ENCODE measurements at regions not wholly inside any gene's neighbourhood (a gene's known extent, or its start where the extent isn't known, plus 50 kb on each side); places are given as distances from the start of the nearest gene placed in this dataset.

DNA sequence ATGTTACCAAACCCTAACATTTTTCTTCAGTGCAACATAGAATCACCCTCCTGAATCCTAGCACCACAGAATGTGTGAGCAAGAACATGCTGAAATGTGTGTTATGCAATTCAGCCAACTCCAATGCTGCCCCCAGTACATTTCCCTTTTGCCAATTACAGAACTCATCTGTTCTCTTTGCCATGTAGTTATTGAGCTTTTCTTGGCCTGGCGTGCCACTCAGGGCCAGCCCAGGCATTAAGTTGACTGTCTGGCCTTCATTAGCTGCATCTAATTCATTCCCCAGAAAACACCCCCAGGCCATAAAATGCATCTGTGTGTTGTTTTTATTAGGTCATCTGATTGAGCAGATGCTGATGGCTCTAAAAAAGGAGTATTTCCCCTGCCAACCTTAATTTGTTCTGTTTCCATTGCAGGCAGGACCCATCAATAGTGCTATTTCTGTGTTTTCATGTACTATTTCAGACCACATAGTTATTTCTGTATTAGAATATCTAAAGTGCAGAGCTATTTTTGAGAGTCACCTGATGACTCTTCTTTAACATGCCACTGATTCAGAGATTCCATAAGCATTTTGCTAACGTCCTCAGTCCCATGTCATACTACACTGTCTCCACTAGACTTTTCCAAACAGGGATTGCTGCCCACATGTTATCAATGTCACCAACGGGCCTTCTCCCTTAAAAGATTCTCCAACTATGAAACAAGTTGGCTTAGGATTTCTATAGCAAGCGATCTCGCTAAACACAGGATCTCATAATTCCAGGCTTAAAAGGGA, 969.7 kb downstream of the CDH11 start:
- TF ChIP-seq, protein P1, sequence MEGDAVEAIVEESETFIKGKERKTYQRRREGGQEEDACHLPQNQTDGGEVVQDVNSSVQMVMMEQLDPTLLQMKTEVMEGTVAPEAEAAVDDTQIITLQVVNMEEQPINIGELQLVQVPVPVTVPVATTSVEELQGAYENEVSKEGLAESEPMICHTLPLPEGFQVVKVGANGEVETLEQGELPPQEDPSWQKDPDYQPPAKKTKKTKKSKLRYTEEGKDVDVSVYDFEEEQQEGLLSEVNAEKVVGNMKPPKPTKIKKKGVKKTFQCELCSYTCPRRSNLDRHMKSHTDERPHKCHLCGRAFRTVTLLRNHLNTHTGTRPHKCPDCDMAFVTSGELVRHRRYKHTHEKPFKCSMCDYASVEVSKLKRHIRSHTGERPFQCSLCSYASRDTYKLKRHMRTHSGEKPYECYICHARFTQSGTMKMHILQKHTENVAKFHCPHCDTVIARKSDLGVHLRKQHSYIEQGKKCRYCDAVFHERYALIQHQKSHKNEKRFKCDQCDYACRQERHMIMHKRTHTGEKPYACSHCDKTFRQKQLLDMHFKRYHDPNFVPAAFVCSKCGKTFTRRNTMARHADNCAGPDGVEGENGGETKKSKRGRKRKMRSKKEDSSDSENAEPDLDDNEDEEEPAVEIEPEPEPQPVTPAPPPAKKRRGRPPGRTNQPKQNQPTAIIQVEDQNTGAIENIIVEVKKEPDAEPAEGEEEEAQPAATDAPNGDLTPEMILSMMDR (IDR thresholded peaks at IDR 0.05; ENCODE audit: low read depth, low read length) = peak; percentile 39; the same call in 1 of the 2 replicates
- Histone ChIP-seq H3K36me3 (no peaks in the 10 kb centered on the region), H3K4me3 (ENCODE audit: low read depth, low read length) (no peak overlapping the region), H3K4me1 (peaks cover 25% of the 10 kb centered on the region), H3K27me3 (no peaks in the 10 kb centered on the region), H3K9me3 (no peaks in the 10 kb centered on the region; the same call in 1 of the 2 replicates)
- peak; percentile 87 for DNase-seq

DNA sequence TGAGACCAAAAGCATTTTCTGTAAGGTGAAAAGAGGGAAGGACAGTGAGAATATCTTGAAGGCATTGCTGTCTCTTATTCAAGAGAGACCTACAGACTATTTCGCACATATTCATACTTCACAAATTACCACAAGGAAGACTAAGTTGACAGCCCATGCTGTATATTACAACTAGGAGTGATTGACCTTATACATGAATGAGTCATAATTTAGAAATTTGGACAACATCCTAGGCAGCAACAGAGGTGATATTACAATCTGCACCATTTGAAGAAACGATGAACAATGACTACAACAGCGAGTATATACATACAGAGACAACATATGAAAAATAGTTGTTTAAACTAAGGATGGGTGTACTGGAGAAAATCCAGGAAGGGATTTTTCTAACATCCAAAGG, 971.7 kb downstream of the CDH11 start:
- DNase-seq = no peak
- peaks cover 25% of the 10 kb centered on the region for H3K4me1 ChIP-seq
- no peaks in the 10 kb centered on the region; the same call in 1 of the 2 replicates for H3K9me3 ChIP-seq

DNA sequence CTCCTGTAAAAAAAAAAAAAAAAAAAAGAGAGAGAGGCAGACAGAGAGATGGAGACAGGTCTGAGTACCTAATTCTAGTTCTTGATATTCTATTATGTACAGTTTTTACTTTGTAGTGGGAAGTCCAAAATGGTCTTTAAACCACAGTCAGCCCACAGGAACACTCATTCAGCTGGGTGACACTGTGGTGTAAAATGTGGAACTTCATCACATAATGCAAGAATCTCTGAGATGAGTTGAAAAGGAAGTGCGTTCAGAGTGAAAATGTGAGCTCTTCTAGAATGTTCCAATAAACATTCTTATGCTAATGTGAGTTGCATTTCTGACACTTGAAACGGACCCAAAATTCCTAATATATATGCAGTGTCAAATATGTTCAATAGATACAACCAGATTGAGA, 972.1 kb downstream of the CDH11 start:
- TF ChIP-seq, protein P1 (IDR thresholded peaks at IDR 0.05; ENCODE audit: low read depth, low read length) = no peak
- Histone ChIP-seq H3K4me1 (peaks cover 25% of the 10 kb centered on the region), H3K4me3 (ENCODE audit: low read depth, low read length) (no peak overlapping the region), H3K9me3 (no peaks in the 10 kb centered on the region; the same call in 1 of the 2 replicates), H3K36me3 (no peaks in the 10 kb centered on the region), H3K27me3 (no peaks in the 10 kb centered on the region)
- no peak for DNase-seq

More for the DNA sequence above, 971.7 kb downstream of the CDH11 start:
- Histone ChIP-seq H3K27me3 (no peaks in the 10 kb centered on the region), H3K36me3 (no peaks in the 10 kb centered on the region), H3K4me3 (ENCODE audit: low read depth, low read length) (no peak overlapping the region)
- TF ChIP-seq, protein P1 (IDR thresholded peaks at IDR 0.05; ENCODE audit: low read depth, low read length) = no peak

DNA sequence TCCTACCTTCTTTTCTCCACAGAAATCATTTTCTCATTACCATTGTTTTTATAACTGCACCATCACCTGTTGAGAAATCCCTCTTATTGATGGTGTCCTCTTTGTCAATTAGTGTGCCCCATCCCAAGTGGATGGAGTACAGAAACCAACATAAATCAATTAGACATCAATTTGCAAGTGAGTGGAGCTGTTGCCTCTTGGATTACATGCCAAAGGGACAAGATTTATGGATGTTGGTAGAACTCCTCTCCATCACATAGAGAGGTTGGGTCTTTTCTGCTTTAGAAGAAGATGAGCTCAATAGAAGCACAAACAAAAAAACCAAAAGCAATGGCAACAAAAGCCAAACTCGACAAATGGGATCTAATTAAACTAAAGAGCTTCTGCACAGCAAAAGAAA, 973.5 kb downstream of the CDH11 start:
- Histone ChIP-seq H3K36me3 (no peaks in the 10 kb centered on the region), H3K9me3 (no peaks in the 10 kb centered on the region; the same call in 1 of the 2 replicates), H3K4me3 (ENCODE audit: low read depth, low read length) (no peak overlapping the region), H3K4me1 (peaks cover 19% of the 10 kb centered on the region), H3K27me3 (no peaks in the 10 kb centered on the region)
- DNase-seq = no peak
- TF ChIP-seq, protein P1 (IDR thresholded peaks at IDR 0.05; ENCODE audit: low read depth, low read length) = no peak

DNA sequence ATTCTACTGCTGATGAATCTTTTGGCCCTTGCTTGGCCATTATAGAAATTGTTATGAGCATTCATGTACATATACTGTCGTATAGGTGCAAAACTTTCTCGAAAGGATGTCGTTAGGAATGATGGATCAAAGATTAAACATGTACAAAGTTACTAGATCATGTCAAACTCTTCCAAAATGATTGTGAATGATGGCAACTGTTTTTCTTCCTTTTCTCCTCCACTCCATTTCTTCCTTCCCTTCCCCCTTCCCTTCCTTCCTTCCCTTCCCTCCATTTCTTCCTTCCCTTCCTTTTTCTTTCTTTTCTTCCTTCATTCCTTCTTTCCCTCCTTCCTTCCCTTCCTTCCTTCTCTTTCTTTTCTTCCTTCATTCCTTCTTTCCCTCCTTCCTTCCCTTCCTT, 973.9 kb downstream of the CDH11 start:
- Histone ChIP-seq H3K4me3 (ENCODE audit: low read depth, low read length) (no peak overlapping the region), H3K9me3 (no peaks in the 10 kb centered on the region), H3K27me3 (no peaks in the 10 kb centered on the region), H3K4me1 (peaks cover 15% of the 10 kb centered on the region), H3K36me3 (no peaks in the 10 kb centered on the region)
- DNase-seq = no peak
- TF ChIP-seq, protein P1 (IDR thresholded peaks at IDR 0.05; ENCODE audit: low read depth, low read length) = no peak

DNA sequence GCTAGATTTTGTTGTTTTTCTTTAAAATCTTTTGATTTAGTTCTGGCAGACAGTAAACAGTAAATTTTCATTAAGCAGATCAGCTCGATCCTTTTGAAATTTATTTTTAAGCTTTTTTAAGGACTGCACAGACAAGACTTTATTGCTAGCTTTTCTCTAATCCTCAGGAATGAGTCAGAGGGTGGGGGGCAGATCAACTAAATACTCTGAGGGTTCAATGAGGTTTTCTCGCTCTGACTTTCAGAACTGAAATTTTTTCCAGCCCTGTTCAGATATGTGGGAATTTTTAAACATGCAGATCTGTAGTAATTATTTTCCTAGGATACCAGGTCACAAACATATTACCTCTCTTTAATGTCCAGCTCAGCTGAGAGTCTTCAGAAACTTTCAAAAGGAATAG, 977.2 kb downstream of the CDH11 start:
- H3K9me3 ChIP-seq = no peaks in the 10 kb centered on the region
- no peaks in the 10 kb centered on the region for H3K36me3 ChIP-seq
- no peaks in the 10 kb centered on the region for H3K27me3 ChIP-seq
- H3K4me3 ChIP-seq (ENCODE audit: low read depth, low read length) = no peak overlapping the region
- DNase-seq = no peak
- H3K4me1 ChIP-seq = no peaks in the 10 kb centered on the region; the same call in 1 of the 2 replicates
- TF ChIP-seq, protein P1 (IDR thresholded peaks at IDR 0.05; ENCODE audit: low read depth, low read length) = no peak
